GM19468 (cell line): ENCODE measurements at regions not wholly inside any gene's neighbourhood (a gene's known extent, or its start where the extent isn't known, plus 50 kb on each side); places are given as distances from the start of the nearest gene placed in this dataset.
A peak's percentile ranks its signal among the peaks of the same experiment; 100 is the strongest.
"Not testable (repeated sequence)": the region's sequence is repeated elsewhere in the genome, so short reads cannot be mapped to it uniquely, and the experiment has no call there.

Source experiments
- ATAC-seq: cut with Tn5 transposase; IDR thresholded peaks from one replicate; pipeline ENCODE4 v1.9.1; 2021; ENCODE audit warnings: mild to moderate bottlenecking, moderate library complexity, moderate number of reproducible peaks; ENCODE audit not compliant: unreplicated experiment; ENCODE audit errors: extremely low read depth

GRCh38 chr15:66863390-66864085 lies 161.5 kb downstream of the SMAD6 start:
- ATAC-seq, result no peak

GRCh38 chr15:66864086-66864830 lies 162.2 kb downstream of the SMAD6 start:
- no peak for ATAC-seq

GRCh38 chr15:66864871-66865281 lies 162.8 kb downstream of the SMAD6 start:
- no peak for ATAC-seq

- peak; percentile 36 for ATAC-seq
These were observed 163.9 kb downstream of the SMAD6 start for GRCh38 chr15:66865622-66866611.

- no peak for ATAC-seq
These were observed 164.6 kb downstream of the SMAD6 start for GRCh38 chr15:66866656-66867055.

- ATAC-seq, result no peak
These were observed 166.9 kb downstream of the SMAD6 start for GRCh38 chr15:66868918-66869317.

- ATAC-seq, result no peak
These were observed 168.9 kb downstream of the SMAD6 start for GRCh38 chr15:66870880-66871388.

GRCh38 chr15:66872405-66872804 lies 170.4 kb downstream of the SMAD6 start:
- ATAC-seq, result no peak

GRCh38 chr15:66873331-66873730 lies 171.3 kb downstream of the SMAD6 start:
- ATAC-seq, result not testable (repeated sequence)

GRCh38 chr15:66873856-66874255 lies 171.8 kb downstream of the SMAD6 start:
- no peak for ATAC-seq

GRCh38 chr15:66875588-66876420 lies 173.8 kb downstream of the SMAD6 start:
- no peak for ATAC-seq

- no peak for ATAC-seq
These were observed 174.3 kb downstream of the SMAD6 start for GRCh38 chr15:66876421-66876730.

- no peak for ATAC-seq
These were observed 174.9 kb downstream of the SMAD6 start for GRCh38 chr15:66876731-66877476.

- no peak for ATAC-seq
These were observed 175.6 kb downstream of the SMAD6 start for GRCh38 chr15:66877477-66878271.

GRCh38 chr15:66878761-66879160 lies 176.7 kb downstream of the SMAD6 start:
- ATAC-seq, result no peak

- no peak for ATAC-seq
These were observed 177.7 kb downstream of the SMAD6 start for GRCh38 chr15:66879531-66880368.
